GM21737 (cell line): ENCODE measurements at regions not wholly inside any gene's neighbourhood (a gene's known extent, or its start where the extent isn't known, plus 50 kb on each side); places are given as distances from the start of the nearest gene placed in this dataset.
"Not testable (repeated sequence)": the region's sequence is repeated elsewhere in the genome, so short reads cannot be mapped to it uniquely, and the experiment has no call there.

ENCODE experiments used
- ATAC-seq: cut with Tn5 transposase; IDR thresholded peaks from one replicate; pipeline ENCODE4 v1.9.1; 2021; ENCODE audit warnings: mild to moderate bottlenecking, moderate library complexity; ENCODE audit not compliant: unreplicated experiment

DNA sequence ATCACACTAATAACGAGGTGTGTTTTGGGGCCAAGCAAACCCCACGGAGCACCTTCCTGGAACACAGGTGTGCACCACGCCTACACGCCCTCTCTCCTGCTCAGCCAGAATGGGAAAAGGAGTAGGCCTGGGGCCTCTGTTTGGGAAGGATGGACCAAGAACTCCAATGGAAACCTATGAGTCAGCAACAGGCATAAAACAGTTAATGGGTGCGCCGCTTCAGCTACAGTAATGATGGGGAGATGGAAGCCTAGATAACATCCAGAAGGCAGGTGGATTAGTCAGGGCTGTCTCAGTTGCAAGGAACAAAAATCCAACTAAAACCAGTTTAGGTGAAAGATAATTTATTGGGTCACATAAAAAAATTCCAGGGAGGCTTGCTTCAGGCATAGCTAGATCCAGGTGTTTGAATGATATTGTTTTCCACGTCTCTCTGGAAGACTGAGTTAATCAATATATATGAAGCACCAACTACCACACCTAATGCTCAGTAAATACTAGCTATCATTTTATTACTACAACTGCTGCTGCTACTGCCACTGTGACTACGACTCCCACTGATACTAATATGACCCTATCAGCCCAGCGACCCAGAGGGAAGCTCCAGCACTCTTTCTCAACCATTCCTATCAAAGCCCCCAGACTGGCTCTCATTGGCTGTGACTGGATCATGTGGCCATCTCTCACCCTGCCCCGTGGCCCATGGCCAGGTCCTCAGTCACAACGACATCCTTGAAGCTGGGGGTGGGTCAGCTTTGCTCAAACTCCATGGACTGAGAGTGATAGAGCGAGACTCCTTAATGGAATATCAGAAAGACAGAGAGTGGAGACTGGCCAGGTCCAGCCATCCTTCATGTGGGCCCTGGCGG, 155.2 kb upstream of the PTPN1 start:
- no peak for ATAC-seq

DNA sequence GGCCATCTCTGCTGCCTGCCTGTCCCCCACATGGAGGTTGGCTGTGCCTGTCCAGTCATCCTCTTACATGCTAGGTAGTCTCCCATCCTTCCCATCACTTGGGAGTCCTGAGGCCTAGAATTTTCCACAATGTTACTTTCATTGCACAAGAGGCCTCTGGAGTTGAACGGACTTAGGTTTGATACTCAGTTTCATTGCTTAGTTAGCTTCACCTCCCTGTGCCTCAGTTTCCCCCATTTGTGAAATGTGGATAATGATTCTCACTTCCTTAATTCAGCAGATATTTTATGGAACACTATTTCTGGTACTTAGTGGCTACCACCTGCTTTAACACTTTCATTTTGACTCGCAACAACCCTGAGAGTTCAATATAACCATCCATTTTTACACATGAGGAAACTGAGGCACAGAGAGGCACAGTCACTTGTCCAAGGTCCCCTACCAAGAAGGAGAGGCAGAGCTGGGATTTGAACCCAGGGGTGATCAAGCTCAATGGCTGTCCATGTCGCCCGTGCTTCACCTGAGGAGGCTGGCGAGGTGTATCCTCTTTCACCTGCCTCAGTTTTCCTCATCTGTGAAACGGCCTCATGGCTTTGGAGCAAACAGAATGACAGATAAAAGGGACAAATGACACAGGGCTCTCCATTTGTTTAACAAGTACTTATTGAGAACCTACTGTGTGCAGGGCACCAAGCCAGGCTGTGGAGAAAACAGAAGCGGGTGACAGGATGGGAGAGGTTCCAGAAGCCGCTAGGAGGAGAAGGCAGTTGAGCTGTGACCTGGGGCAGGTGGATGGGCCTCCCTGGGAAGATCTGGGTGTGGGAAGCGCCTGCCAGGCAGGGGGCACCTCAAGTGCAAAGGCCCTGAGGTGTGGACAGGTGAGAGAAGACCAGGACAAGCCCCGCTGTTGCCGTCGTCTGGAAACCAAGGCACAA, 154.3 kb upstream of the PTPN1 start:
- ATAC-seq = no peak

DNA sequence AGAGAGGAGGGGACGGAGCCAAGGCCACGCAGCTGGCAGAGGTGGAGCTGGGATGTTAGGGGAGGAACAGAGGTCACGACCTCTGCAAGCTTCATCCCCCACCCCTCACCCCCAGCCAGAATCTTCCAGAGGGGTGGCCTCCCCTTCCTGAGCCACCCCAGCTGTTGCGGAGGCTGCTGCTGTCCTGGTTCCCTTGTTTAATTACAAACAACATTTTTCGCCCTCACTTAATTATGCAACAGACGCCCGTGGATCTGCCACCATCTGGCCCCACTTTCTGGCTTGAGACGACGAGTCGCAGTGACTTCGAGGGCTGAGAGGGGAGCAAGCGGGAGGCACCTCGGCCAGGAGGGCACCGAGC, 153.7 kb upstream of the PTPN1 start:
- no peak for ATAC-seq

DNA sequence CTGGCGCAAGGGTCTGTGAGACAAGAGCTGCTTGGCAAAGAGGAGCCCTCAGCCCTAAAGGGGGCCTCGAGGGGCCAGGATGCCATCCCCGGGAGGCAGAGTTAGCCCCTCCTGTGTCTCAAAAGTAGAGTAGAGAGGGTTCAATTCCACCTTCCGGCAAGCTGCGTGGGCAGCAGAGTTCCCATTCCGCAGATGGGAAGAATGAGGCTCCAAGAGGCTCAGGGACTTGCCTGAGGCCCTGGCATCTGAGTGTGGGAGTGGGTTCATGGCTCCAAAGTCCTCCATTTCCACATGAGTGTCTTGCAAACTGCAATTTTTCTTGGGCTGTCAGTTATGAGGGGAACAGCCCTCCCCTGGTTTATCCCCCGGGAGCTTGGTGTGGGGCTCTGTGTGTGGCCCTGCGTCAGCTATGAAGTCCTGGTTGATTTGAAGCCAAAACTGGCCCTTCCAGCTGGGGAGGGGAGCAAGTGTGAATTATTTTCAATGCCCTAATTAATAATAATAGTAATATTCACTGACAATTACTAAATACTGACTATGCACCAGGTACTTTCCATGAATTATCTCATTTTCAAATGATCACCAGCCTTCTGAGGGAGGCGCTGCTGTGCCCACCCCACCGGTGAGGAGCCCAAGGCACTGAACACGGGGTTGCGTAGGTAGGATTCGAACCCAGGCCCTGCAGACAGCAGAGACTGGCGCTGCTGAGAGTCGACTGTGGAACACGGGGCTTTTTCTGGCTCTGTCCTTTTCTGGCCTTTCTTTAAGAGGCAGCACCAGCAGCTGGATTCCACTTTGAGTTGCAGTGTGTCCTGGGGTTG, 153.0 kb upstream of the PTPN1 start:
- no peak for ATAC-seq

DNA sequence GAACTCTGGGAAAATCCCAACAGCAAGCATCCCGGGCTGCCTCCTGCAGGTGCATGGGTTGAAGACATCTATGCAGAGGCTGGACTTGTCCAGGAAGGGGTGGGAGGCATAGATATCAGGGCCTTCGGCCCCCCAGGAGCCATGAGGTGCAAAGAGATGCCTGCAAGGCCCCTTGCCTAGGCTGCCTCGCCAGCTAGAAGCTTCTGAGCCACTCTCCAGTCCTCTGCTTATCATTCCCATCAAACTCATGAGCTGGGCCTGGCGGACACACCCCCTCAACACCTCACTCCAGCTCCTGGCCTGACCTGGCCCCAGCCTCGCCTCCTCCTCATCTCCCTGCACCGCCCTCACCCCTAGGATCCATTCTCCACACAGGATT, 152.4 kb upstream of the PTPN1 start:
- ATAC-seq = no peak

DNA sequence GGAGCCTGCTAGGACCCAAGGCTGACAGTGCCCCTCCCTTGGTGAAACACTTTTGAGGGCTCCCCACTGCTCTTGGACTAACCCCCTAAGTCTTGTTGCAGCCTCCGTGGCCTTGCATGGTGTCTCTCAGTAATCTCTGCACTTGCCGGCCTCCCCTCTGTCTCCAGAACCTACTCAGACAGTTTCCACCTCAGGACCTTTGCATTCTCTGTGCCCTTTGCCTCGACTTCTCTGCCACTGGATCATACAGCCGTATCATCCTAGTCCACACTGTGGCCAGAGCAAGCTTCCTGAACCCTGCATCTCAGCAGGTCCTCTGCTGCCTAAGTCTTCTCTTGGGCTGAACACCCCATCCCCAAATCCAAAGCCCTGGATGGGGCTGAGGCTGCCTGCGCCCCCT, 152.0 kb upstream of the PTPN1 start:
- ATAC-seq = no peak

DNA sequence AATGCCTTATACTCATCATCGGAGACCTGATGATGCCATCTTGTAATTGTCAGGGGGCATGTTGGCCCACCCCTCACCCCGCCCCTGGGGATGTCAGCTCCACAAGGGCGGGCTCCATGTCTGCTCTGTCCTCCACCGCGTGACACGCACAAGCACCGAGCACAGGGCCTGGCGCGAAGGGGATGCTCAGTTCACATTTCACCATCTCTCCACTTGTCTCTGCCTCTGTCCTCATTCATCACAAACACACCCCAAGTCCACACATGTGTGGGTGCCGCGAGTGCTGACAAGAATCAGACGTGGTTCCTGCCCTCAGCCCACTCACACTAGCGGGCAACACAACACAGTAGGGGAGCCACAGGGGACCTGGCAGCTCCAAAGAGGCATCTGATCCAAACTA, 151.2 kb upstream of the PTPN1 start:
- ATAC-seq = no peak

DNA sequence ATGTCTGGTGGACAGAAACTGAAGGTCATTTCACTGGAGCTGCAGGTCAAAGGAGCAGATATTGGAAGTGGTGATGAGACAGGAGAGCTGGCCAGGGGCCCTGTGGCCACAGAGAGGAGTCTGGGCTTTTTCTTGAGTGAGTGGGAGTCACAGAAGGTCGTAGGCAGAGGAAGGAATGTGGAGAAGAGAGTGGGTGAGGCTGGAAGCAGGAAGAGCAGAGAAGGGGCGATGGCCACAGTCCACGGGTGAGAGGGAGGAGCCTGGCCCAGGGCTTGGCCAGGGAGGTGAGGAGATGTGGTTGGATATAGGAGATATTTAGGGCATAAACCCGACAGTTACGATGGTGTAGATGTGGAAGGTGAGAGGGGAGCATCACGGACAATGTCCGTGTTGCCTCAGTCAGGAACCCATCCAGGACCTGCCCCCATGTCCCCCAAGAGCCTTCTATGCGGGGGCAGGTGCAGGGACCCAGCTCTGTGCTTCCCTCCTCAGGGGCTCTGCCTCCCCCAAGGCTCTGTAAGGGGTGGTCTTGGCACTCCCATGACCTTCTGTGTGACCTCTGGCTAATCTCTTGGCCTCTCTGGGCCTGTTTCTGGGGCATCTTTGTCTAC, 150.5 kb upstream of the PTPN1 start:
- ATAC-seq = no peak

DNA sequence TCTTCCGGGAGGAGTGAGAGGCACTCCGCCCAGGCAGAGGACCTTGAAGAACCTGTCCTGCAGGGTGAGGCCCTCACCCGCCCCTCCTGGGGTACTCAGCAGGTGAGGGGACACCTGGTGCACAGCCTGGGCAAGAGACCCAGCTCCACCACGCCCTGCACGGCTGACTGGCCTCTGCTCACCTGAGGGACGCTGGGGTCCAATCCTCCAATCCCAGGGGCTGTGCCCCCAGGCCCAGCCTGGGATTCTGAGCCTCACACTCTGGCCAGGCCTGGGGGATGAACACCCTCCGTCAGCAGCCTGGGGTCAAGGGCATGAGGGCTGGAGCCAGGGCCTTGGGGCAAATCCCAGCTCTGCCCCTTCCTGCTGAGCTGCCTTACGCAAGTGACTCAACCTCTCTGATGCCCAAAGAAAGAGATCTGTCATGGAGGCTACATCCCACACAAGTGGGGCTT, 149.9 kb upstream of the PTPN1 start:
- no peak for ATAC-seq

DNA sequence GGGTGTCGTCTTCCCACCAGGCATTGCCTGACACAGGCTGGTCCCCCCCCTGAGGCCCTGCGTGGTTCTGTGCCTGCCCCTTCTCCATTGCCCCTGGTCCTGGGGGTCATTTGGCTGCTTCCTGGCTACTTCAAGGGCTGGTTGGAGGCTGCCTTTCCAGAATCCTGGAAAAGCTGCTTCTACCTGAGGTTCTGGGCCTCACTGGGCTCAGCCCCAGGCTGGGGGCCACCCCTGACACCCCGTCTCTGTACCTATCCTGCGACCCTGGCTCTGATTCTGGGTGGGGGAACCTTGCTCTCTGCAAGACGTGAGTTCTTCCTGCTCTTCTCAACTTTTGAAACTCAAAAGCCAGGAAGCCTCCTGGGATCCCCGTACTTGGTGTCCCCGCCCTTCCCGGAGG, 149.3 kb upstream of the PTPN1 start:
- ATAC-seq = no peak

DNA sequence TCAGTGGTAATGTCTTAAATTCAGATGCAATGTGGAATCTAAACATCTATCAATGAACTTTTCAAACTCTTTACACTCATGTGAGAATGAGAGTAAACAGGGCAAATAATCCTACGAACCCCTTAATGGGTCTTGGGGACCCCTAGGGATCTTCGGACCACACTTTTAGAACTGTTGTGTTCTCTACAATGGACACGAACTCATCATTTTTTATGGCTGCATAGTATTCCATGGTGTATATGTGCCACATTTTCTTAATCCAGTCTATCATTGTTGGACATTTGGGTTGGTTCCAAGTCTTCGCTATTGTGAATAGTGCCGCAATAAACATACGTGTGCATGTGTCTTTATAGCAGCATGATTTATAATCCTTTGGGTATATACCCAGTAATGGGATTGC, 148.0 kb upstream of the PTPN1 start:
- not testable (repeated sequence) for ATAC-seq

DNA sequence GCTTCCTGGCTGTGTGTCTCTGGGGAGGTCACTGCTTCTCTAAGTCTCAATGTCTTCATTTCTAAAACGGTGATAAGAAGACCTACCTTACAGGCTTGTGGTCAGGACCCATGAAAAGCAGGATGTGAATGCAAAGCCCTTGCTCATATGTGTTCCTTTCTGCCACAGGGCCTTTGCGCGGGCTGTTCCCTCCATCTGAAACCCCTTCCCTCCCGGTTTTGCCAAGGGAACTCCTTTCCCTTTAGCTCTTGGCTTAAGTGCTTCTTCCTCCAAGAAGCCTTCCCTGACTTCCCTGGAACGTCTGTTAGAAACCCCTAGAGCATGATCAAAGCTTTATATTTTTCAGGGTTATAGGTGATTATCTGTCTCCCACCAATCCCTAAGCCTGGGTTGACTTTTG, 147.2 kb upstream of the PTPN1 start:
- no peak for ATAC-seq

DNA sequence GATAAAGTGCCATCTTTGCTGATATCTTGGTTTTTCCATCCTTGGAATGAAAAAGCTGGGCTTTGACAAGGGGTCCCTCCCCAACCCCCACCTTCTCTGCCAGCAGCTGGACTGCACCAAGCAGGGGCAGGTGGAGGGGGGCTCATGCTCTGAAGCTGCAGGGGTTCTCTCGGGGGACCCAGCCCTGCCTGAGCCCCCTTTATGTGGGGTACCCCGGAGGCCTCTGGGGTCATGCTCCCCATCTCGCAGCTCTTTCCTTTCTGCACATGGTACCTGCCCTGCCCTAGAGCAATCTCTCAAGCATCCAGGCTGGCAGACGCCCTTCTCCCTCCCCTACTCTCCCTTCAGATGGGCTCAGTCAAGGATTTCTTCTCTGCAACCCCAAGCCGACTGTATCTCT, 146.7 kb upstream of the PTPN1 start:
- ATAC-seq = no peak

DNA sequence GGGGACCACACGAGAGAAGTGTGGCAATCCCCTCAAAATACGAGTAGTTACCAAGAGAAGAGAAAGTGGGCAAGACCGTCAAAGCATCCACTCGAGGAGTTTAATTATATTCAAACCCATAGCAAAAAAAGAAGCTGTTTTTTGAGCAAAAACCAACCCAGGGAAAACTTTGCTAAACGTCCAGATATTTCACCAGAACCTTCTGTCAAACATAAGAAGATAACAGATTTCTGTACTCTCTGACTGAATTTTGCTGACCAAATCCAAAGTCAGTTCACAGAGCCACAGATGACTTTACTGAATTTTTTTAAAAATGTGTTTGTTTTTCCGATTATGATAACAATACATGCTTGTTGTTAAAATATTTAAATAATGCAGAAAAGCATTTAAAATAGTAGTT, 145.6 kb upstream of the PTPN1 start:
- no peak for ATAC-seq

DNA sequence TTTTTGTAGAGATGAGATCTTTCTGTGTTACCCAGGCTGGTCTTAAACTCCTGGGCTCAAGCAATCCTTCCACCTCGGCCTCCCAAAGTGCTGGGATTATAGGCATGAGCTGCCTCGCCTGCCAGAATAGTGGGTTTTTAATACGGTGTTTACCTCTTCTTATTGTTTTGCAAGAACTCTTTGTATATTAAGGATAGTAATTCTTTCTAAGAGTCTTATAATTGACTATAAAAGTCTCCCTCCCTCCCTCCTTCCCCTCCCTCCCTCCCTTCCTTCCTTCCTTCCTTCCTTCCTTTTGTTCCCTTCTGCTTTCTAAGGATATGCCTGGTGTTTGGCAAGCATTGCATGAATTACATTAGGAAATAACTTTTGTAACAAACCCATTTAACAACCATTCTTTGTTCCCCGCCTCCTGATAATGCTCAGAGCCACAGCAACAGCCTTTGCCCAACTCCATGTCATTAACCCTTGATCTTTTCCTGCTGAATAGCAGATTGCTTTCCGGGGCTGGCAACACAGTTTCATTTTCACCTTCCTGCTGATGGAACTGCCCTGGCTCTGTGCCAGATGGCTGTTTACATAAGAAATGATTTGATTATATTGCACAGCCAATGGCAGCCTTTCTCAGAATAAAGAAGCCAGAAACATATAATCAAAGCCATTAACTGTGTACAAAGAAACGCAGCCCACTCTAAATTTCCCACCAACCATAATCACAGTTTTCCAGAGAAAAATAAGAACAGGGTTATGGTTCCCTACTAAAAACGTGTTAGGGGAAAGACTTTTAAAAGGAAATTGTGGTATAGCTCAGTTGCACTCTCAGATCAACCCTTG, 143.7 kb upstream of the PTPN1 start:
- no peak for ATAC-seq

DNA sequence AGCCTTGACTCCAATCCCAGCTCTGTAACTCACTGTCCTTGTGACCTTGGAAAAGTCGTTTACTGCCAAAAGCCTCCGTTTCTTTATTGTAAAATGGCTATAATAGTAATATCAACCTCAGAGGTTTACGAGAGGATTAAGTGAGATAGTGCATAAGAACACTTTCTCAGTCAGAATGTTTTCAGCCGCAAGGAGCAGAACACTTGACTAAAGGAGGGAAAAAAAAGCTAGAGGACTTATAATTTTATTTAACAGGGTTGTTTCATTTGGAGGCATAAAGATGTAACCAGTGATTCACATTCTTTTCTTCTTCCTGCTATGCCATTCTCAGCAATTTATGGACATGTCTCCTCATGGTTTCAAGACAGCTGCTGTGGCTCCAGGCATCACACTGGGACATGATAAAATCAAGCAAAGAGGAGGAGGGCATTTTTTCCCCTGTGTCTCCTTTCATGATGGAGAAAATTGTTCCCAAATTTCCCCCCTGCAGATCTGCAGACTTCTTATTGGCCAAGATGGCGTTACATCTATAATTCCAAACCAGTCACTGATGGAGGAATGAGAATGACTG, 143.0 kb upstream of the PTPN1 start:
- ATAC-seq = no peak

DNA sequence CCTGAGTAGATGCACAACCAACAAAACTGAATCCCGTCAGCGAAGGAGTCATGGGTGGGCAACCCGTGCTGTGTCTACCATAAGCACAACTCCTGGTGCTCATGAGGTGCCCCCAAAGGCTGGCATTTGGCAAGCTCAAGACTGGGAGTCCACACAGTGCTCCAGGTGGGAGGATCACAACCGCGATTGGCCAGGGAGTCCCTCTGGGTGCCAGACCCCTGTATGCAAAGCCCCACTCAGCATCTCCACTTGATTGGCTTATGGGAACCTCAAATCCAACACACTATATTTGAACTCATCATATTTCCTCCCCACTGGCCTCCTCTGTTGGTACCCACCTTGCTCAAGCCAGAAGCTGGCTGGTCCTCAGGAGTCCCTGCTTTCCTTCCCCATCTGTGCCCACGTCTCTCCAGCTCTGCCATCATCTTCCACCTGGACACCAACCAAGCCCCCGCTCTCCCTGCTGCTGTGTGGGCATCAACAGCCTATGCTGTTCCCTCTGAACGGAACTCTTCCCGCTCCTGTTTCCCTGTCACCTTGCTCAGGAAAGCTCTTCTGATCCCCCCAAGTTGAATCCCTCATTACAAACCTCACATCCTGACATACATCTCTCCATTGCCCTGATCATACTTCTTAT, 142.3 kb upstream of the PTPN1 start:
- ATAC-seq = no peak

DNA sequence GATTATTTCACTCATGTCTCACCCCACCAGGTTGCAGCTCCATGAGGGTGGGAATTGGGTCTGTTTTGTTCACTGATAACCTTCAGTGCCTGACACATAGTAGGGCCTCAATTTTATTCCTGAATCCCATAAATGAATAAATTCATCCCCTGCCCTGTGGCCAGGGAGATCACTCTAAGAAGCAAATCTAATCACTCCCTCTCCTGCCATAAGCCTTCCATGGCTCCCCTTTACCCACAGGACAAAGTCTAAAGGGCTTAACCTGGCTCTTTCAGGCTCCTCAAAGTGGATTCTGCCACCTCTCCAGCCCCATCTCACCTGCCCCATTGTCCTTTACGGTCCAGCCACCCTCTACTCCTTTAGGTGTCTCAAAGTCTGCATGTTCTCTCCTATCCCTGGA, 141.8 kb upstream of the PTPN1 start:
- no peak for ATAC-seq

DNA sequence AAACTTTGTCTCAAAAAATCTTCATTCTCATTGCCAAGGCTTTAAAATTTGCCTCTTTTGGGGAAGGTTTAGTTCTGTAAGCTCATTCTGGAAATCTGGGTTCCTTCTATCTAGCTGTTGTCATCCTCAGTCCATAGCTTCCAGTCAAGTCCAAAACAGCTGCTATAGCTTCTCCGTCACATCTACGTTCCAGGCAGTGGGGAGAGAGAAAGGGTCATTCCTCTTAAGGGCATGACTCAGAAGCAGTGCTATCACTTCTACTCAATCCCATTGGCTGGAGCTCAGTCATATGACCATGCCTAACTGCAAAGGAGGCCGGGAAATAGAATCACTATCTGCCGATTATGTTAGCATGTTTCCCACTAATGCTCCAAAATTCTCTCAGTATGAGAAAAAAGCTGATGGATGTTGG, 141.4 kb upstream of the PTPN1 start:
- ATAC-seq = no peak
